Myocyte (in vitro differentiated cells): ENCODE measurements at regions not wholly inside any gene's neighbourhood (a gene's known extent, or its start where the extent isn't known, plus 50 kb on each side); places are given as distances from the start of the nearest gene placed in this dataset.
"Not testable (repeated sequence)": the region's sequence is repeated elsewhere in the genome, so short reads cannot be mapped to it uniquely, and the experiment has no call there.

Experiments used
- DNase-seq: peaks from one replicate; pipeline ENCODE4 v3.0.0-alpha.2; 2012; ENCODE audit warnings: low read depth

DNA sequence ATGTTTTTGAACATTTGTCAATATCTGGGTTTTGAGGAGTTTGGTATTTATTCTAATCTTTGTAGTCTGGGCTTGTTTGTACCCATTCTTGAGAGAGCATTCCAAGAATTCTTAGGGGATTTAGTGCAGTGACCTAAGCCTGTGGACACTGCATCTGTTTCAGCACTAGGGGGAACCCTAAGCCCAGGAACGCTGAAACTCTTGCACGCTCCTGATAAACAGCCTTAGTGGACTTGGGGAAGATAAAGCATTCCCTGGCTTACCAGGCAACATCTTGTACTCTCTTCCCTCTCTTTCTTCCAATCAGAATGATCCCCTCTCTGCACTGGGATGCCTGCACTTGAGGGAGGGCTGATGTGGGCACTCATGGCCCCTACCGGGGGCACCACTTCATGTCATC is 654.9 kb upstream of the HTR2C start:
- DNase-seq = no peak

DNA sequence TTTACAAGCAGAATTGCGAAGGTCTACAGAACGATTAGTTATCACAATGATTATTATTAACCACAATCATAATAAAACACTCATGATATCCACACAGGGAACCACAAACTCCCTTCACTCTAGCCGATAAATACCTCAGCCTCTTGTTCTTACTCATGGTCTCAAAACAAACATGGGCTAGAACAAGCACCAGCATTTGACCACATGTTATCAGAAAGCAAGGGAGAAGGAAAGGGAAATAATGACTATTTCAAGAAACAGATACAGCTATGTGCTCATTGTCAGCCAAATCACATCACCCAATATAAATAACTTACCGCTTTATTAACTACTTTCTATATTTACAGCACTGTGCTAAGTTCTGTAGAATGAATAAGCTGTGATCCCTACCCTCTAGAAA is 663.2 kb upstream of the HTR2C start:
- DNase-seq = no peak

DNA sequence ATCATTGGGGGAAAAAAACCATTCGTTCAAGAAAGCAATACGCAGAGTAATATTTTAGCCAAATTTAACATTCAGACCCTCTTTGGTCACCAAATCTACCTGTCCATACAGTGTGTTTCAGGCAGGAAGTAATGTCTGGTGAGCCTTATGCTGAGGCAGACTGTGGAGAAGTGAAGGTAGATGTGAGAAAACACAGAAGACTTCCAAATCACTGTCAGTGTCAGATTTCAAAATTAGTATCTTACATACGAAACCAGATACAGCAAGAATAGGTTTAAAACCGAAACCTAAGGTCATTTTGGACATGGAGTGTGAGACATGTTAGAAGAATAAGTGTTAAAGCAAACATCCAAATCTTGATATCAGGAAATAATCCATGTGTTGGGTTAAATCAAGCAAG is 664.5 kb upstream of the HTR2C start:
- no peak for DNase-seq

DNA sequence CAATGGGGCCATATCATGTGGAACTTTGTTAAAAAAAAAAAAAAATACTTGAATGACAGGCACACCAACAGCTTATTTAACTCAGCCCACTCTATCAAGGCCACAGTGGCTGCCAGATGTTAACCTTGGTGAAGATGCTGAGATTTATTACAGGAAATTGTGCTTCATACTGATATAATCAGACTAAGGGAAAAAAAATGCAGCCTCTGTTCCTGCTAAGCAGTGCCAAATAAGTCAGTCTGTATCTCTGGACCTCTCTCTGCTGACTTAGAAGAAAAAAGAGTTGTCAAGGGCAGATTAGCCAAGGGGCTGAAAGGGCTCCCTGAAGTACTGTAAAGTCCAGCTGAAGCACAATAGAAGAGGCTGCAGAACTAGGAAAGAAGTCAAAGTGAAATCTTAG is 677.7 kb upstream of the HTR2C start:
- no peak for DNase-seq

DNA sequence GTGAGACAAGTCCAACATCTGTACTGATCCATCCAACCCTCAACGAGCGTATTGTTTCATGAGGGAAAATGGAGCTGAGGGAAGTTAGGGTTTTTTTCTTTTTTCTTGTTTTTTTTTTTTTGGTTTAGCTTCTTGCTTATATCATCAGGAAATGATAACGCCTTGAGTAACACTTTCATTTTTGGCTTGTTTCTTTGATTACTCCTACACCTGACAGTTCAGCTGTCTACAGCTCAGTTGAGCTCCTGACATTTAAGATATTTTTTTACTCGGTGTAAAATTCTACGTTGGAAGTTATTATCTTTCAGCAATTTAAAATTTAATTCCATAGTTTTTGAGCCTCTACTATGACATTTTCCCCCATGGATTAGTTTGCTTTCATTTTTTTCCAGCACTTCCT is 691.0 kb upstream of the HTR2C start:
- no peak for DNase-seq

DNA sequence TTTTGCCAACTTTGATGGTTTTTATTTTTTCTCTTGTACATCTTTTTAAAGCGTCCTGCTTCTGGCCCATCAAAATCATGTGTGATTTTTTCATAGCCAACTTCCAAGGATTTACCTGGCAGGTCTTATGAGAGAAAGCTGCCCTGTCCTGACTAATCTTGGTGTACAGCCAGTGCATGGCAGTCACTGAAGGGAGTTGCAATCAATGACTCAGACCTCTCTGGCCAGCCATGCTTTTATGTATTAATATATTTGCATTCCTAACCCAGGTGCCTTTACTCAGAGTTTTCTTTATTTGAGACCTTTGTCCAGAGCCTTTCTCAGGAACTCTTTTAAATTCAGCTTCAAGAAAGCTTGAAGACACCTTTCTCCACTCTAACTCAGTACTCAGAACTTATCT is 691.5 kb upstream of the HTR2C start:
- no peak for DNase-seq

DNA sequence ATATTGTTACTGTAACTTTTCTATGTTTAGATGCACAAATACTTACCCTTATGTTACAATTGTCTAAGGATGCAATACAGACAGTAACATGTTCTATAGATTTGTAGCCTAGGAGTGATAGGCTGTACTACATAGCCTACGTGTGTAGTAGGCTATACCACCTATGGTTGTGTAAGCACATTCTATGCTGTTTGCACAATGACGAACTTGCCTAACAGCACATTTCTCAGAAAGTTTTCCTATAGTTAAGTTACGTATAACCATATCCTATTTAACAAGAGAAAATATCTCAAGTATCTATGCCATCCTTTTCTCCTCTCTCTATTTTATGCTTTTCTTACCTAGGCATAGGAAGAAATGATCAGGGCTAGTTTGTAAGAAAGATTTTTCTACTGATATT is 710.8 kb upstream of the HTR2C start:
- no peak for DNase-seq

DNA sequence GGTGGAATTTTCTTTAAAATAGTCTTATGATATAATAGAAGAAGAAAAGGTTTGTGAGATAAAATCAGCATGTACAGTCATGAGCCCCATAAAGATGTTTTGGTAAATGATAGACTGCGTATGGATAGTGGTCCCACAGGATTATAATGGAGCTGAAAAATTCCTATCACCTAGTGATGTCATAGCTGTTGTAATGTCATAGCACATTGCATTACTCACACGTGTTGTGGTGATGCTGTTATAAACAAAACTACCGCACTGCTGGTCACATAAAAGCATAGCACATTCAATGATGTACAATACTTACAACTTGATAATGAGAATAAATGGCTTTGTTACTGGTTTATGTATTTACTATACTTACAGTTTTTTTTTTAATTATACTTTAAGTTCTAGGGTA is 715.2 kb upstream of the HTR2C start:
- no peak for DNase-seq

DNA sequence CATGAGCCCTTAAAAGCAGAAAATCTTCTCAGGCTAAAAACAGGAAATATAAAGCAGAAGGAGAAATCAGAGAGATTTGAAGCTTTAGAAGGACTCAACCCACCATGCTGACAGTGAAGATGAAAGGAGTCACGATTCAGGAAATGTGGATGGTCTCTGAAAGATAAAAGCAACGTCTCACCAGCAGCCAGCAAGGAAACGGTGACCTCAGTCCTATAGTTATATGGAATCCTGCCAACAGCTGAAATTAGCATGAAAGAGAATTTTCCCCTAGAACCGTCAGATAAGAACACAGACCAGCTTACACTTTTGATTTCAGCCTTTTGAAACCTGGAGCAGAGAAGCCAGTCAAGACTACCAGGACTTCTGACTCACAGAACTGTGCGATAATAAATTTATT is 715.7 kb upstream of the HTR2C start:
- DNase-seq = no peak

DNA sequence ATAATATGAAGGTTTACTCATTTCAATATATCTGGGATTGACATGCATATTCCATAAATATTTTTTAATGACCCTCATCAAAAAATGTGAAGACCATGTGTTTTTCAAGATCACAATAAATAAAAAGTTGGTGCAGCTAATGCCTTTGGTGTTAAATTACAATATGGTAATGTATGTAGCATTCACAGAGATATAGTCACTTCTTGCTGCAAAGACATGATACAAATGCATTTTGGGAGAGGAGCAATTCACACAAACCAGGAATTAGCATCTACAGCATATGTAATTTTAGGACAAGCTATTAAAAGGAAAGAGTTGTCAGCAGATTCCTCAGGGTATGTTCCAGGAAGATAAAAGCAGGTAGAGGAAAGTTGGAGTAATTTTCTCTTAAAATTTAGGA is 734.5 kb upstream of the HTR2C start:
- DNase-seq = no peak

DNA sequence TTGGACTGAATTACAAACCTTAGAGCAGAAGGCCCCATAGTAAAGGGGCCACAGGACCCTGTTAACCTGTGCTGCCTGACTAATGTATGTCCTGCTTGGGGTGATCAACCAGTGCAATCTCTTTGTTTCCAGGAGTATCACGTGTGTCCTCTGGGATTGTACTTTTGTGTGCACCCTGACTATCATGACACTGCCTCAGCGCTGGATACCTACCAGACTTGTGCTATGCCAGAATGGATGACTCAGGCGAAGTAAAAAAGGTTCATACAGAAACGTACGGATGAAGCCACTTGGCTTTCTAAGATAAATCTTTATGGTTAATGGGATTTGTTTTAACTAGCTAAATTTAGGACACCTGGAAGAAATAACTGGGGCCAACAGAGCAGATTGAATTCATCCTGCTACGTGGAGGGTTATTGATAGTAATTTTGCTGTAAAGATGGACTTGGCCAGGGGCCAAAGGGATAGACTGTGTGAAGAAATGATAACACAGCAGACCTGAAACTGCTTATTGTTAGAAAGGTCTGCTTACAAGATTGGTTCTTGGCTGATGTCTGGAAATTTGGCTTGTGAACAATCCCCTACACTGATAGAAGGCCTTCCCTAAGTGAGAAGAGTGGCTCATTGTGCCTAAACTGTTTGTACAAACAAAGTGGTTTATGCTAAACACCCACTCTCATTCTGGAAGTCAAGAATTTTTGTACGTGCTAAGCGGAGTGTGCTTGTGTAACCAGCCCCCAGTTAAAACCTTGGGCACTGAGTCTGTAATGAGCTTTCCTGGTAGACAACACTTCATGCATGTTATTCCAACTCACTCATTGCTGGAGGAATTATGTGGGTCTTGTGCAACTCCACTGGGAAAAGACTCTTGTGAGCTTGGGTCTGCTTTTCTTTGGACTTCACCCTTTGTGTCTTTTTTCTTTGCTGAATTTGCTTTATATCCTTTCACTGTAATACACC is 750.5 kb upstream of the HTR2C start:
- DNase-seq = no peak

DNA sequence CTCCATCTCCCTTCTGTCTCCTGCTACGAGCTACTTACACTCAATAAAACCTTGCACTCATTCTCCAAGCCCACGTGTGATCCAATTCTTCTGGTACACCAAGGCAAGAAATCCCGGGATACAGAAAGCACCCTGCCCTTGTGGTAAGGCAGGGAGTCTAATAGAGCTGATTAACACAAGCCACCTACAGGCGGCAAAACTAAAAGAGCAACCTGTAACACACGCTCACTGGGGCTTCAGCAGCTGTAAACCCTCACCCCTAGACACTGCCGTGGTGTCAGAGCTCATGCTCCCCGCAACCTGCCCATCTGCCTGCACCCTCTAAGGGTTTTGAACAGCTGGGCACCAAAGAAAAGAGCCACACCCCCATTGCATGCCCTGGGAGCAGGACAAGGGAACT is 755.4 kb upstream of the HTR2C start:
- no peak for DNase-seq

DNA sequence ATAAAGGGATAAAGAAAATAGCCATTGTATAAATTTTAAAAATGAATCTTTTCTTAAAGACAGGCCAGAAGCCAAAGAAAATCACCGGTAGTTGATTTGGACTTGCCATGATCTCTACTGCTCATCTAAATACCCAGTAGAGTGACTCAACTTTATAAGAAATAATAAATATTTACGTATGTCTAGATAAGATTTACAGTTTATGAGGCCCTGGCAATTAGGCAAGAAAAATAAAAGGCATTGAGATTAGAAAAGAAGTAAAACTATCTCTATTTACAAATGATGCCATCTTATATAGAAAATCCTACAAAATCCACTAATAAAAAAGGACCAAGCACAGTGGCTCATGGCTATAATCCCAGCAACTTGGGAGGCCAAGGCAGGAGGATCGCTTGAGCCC is 765.5 kb upstream of the HTR2C start:
- no peak for DNase-seq

DNA sequence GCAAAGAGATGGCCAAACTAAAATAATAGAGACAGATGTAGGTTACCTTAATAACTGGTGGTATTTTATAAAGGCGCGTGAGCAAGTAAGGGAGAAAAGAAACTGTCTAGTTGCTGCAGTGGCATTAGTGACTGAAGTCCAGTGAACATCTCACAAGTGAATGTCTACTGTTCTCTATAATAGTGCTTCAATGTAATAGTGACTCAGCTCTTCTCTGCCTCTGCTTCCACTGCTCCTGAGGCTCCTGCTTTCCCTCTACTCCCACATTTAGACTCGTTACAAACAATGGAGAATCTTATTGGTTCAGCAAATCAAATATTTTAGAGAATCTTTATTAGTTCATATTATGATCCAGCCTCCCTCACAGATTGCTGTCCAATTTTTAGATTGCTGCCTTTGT is 779.1 kb upstream of the HTR2C start:
- no peak for DNase-seq

DNA sequence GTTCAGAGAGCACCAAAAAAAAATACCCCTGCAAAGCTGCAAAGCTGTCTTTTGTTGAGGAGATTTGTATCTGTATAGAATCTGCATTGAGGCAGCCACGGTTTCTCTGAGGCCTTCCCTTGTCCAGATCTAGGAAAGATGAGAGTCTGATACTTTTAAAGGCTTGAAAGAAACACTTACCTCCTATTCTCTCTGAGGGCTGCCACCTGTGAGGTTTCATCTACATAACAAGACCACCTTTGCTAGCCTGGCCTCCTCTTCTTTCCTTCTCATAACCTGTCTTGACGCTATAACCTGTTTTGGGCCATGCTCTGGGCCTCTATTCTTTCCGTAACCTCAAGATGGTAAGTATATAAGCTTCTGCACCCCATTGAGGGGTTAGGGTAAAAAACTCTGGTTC is 779.6 kb upstream of the HTR2C start:
- DNase-seq = no peak

DNA sequence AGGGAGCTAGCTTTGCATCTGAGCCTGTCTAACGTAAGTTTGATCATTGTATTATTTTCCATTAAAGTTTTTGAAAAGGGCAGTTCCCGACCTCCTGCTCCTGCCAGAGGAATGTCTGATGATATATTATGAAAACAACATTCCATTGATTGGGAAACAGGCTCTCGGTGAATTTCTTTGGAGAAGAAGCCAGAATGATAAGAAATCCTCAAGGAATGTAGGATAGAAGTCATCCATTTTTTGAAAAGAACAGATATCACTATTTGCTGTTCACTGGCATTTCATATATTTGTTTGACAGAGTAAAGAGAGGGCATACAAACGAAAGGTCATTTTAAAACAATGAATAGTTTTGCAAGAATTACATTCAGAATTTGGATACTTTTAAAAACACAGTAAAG is 781.0 kb upstream of the HTR2C start:
- DNase-seq = no peak

DNA sequence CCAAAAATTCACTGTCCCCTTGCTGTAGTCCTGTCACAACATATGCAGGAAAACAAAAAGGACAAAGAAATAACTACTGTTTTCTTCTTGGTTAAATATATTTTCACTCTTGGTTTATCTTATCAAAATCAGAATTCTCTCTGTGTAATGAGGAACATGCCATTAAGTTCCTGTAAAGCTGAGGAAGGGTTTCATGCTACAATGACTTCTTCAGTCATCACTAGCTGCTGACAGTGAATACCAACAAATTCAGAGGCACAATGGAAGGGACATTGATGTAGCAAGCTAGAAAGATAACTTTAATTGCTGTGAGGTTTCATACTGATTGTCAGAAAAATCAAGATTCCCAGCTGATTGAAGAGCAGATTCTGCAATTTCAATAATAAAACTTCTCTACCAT is 782.9 kb upstream of the HTR2C start:
- no peak for DNase-seq

DNA sequence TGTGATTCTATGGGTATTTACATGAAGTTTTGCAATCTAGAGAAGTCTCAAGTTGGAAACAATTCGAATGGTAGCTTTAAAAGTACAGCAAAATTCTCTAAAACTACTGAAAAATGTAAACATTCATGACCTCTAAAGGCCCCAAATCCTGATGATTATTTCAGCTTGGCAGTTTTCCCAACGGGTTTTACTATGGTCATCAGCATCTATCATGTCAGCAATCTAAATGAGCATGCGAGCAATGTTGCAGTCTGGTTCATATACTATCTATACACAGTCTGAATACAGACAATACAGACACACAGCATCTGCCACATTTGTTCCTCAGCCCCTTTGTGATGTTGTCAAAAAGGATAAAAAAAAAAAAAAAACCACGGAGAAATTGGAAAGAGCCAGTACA is 790.3 kb upstream of the HTR2C start:
- no peak for DNase-seq

DNA sequence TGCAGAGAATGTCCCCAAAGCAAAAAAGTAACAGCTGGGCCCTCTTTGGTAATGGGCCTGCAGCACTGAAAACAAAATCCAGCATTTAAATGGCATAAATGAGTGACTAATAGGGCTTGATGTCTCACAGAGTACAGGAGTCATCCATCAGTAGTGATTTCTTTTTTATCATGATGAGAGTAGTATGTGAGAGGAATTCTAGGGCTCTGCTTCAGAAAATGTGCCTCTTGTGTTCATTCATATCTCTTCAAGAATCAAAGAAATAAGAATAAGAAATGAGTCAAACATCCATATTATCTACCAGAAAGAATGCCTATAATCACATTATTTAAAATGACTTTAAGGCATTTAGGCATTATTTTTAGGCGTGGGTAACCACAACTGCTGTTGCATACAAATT is 792.9 kb upstream of the HTR2C start:
- no peak for DNase-seq

DNA sequence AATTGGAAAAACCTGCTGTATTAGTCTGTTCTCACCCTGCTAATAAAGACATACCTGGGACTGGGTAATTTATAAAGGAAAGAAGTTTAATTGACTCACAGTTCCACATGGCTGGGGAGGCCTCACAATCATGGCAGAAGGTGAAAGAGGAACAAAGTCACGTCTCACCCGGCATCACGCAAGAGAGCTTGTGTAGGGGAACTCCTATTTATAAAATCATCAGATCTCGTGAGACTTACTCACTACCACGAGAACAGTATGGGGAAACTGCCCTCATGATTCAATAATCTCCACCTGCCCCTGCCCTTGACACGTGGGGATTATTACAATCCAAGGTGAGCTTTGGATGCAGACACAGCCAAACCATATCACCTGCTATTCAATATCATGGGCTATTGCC is 799.1 kb upstream of the HTR2C start:
- DNase-seq = not testable (repeated sequence)

DNA sequence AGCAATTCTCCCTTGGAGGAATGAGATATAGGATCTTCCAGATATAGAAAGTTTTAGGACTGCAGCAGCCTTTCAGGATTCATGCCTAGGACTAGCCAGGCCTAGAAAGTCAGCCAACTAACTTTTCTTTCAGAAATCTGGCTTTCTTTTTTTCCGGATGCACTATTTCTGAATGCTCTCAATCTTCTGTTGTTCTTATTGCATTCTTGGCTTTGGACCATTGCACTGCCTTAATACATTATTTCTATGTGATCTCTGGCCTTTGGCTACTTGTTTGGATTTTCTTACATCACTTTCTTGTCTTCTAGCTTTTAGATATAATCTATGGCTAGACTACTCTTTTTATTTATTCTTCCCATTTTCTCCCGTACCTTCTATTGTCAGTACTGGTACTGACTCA is 813.1 kb upstream of the HTR2C start:
- no peak for DNase-seq

DNA sequence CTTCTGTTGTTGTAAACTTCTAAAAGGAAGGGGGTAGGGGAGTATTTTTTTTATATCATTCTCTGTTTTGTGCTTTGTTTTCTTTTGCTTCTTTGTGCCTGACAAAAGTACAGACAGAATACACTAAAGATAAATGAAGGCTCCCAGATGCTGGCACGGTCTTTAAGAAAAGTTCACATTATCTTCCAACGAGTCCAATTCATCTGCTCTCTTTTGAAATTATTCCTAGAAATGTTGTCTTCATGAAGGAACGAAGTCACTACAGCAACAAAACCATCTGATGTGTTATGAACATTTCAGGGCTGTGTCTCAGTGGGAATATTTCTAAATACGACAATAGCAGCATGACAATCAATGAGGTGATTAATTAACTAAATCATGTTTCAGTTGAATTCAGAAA is 813.8 kb upstream of the HTR2C start:
- no peak for DNase-seq

DNA sequence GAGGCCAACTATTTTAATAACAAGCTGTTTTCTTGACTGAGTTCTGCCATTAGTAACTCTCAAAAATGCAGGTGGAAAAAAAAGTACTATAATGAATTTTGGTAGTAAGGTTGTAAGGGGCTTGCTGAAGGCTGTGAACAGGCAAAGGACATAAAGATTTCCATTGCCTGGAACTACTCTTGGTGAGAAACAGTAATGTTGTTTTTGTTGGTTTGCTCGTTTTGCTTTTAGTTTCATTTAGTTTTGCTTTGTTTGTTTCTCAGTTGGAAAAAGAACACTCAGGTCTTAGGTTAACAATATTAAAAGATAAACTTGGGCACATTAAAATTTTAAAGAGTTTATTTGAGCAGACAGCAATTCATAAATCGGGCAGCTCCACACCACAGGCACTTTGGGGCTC is 824.5 kb upstream of the HTR2C start:
- no peak for DNase-seq
